ENCODE measurements at regions not wholly inside any gene's neighbourhood (a gene's known extent, or its start where the extent isn't known, plus 50 kb on each side); places are given as distances from the start of the nearest gene placed in this dataset.
"Not testable (repeated sequence)": the region's sequence is repeated elsewhere in the genome, so short reads cannot be mapped to it uniquely, and the experiment has no call there.

GRCh38 chr2:35112367-35112766, 1243.2 kb upstream of the CRIM1 start:
- not testable (repeated sequence) for TF ChIP-seq CTCF, POLR2A, POLR2AphosphoS5, EP300 (IDR thresholded peaks at IDR 0.05)
